ENCODE measurements at regions not wholly inside any gene's neighbourhood (a gene's known extent, or its start where the extent isn't known, plus 50 kb on each side); places are given as distances from the start of the nearest gene placed in this dataset.
"Not testable (repeated sequence)": the region's sequence is repeated elsewhere in the genome, so short reads cannot be mapped to it uniquely, and the experiment has no call there.

DNA sequence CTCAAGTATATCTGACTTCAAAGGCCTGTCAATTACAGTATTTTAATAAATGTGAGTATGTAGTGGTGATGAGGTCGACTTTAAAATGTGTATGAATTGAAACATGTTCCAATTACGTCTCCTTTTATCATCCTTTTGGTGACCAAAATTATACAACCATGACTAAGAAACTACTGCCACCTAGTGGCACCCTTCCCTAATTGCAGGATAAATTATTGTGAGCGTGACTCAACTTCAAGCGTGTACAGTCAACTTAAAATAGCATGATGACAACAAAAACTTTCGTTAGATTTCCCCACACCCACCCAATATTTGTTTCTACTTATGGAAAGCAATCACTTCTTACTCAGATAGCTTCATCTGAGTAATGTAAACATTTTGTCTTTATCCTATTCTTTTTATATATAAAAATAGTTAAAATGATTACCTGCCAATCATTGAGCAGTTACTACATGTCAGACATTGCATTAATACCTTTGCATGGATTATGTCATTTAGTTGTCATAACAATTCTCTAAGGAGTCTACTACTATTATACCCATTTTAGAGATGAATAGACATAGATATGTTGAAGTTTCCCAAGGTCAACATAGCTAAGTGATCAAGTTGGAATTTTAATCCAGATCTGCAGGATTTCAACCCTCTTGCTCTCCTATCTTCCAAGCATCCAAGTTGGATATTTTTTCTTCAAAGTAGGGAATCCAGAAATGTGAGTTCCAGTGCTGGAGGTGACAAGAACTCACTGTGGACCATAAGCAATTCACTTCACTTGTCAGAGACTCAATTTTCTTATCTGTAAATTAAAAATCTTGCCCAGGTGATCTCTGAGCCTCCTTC, 106.0 kb downstream of the MEX3B start:
- no peak for DNase-seq (ENCODE audit: low spot score)

DNA sequence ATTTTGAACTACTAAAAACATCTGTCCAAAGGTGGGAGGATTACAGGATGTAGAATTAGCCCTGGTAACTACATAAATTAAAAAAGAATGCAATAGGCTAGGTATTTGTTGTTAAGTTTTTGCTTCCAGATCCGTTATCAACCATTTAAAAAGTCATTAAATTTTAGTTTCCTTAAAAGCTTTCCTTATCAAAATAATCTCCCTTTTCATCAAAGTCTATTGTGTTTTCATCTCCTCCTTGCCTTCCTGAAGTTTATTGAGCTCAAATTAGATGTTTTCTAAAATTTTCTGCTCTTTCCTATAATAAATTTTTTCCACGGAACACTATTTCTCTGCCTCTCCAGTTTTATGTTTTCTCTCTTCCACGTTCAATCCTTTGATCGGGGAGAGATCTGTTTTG, 108.6 kb downstream of the MEX3B start:
- no peak for DNase-seq (ENCODE audit: low spot score)

DNA sequence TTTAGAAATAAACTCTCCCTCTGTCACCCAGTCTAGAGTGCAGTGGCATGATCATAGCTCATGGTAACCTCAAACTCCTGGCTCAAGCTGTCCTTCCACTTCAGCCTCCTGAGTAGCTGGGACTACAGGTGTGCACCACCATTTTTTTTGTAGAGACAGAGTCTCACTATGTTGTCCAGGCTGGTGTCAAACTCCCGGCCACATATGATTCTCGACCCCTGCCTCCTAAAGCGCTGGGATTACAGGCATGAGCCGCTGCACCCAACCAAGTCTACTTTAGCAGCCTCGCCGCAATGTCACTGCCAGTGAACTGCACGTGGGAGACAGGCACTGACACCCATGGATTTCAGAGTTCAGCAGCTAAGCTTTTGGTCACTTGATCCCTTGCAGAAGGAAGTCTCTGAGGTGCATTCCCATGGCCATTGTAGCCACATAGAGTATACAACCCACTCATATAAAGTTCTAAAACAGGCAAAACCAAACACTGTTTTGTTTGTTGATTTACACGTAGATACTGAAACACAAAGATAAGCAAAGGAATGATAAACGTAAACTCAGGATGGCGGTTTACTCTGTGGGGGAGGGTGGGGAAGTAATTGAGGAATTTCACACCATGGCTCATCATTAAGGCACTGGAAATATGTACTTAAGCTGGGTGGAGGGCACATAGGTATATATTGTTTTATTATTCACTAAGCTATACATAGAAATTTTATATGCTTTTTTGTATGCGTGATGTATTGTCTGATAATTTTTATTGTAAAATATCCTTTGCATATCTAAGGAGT, 115.0 kb downstream of the MEX3B start:
- DNase-seq (ENCODE audit: low spot score), result no peak

GRCh38 chr15:81929557-81929956, 116.3 kb downstream of the MEX3B start:
- no peak for DNase-seq (ENCODE audit: low spot score)

GRCh38 chr15:81926981-81927380, 118.8 kb downstream of the MEX3B start:
- no peak for DNase-seq (ENCODE audit: low spot score)

- DNase-seq (ENCODE audit: low spot score), result no peak
Observed at GRCh38 chr15:81924729-81925128, 121.1 kb downstream of the MEX3B start.

DNA sequence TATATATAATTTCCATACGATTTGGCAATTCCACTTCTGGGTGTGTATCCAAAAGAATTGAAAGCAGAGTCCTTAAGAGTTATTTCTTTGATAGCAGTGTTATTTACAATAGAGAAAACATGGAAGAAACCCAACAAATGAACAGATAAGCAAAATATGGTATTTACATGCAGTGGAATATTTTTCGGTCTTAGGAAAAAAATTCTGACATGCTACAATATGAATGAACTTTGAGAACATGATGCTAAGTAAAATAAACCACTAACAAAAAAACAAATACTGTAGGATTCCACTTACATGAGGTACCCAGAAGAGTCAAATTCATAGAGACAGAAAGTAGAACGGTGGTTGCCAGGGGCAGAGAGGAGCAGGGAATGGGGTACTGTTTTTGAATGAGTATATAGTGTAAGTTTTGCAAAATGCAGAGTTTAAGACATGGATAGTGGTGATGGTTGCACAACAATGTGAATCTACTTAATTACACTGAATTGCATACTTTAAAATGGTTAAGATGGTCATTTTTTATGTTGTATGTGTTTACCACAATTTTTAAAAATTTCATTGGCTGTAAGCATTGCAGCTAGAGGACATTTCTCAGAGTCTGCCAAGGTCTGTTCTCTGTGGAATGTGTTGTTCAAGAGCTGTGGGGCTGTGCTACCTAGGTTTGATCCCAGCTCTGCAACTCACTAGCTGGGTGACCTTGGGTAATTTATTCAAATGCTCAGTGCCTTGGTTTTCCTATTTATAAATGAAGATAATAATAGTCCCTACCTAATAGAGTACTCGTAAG, 122.1 kb downstream of the MEX3B start:
- no peak for DNase-seq (ENCODE audit: low spot score)

GRCh38 chr15:81922143-81922542, 123.7 kb downstream of the MEX3B start:
- no peak for DNase-seq (ENCODE audit: low spot score)

GRCh38 chr15:81921163-81921562, 124.7 kb downstream of the MEX3B start:
- DNase-seq (ENCODE audit: low spot score), result no peak

GRCh38 chr15:81918767-81919166, 127.1 kb downstream of the MEX3B start:
- DNase-seq (ENCODE audit: low spot score), result not testable (repeated sequence)

- DNase-seq (ENCODE audit: low spot score), result no peak
Observed at GRCh38 chr15:81916451-81916850, 129.4 kb downstream of the MEX3B start.

DNA sequence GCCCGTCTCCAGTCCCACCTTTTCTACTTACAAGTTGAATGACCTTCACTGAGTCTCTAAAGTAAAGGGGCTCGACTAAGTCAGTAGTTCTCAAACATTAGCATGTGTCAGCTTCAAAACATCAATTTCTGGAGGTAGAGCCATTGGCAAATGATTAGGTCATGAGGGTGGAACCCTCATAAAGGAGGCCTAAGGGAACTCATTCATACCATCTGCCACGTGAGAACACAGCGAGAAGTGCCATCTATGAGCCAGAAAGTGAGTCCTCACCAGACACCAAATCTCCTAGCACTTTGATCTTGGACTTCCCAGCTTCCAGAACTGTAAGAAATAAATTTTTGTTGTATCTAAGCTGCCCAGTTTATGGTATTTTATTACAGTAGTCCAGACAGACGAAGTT, 129.8 kb downstream of the MEX3B start:
- no peak for DNase-seq (ENCODE audit: low spot score)

GRCh38 chr15:81914734-81915256, 131.0 kb downstream of the MEX3B start:
- DNase-seq (ENCODE audit: low spot score), result no peak

DNA sequence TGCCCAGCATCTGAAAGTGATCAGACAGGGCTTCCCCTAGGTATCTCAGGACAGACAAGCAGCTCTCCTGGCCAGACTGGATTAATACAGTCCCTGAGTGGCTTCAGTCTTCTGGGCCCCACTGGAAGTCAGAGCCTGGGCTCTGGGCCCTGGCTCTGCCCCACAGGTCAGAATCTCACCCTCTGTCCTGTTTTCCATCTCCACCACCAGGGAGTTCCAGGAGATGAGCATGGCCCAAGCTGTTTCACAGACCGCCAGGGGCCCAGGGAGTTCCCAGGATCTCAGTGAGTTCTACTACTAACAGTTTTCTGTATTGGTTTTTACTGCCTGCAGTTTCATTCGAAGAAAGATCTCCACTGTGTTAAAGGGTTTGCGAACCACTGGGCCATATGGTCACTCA, 131.5 kb downstream of the MEX3B start:
- no peak for DNase-seq (ENCODE audit: low spot score)

- DNase-seq (ENCODE audit: low spot score), result no peak
Observed at GRCh38 chr15:81911022-81911971, 134.5 kb downstream of the MEX3B start.

DNA sequence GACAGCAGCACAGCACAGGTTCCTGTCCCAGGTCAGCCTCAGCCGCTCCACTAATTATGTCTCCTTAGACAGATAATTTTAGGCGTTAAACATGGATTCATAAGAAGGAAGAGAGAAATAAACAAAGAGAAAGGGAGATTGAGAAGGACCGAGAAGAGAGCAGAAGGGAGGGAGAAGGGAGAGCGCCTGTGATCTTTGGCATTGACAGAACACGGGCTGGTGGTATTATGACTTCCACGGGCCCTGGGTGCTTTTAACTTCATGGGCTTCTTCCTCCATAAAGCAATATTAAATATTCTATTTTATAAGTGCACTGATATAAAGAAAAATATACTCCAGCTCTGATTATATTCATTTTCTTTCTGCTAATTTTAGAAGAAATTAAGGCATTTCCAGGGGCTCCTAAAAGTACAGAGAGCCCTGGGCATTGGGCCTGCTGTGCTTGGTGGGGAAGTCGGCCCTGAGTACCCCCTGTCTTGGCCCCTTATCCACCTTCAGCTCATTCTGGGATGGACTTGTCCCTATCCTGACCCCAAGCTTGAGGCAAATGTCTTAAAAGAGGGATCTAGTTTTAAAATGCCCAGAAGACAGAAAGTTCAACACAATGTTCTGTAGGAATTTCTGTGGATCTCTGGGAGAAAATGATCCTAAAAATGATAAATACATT, 135.3 kb downstream of the MEX3B start:
- DNase-seq (ENCODE audit: low spot score), result no peak

GRCh38 chr15:81909011-81909358, 136.8 kb downstream of the MEX3B start:
- DNase-seq (ENCODE audit: low spot score), result no peak

DNA sequence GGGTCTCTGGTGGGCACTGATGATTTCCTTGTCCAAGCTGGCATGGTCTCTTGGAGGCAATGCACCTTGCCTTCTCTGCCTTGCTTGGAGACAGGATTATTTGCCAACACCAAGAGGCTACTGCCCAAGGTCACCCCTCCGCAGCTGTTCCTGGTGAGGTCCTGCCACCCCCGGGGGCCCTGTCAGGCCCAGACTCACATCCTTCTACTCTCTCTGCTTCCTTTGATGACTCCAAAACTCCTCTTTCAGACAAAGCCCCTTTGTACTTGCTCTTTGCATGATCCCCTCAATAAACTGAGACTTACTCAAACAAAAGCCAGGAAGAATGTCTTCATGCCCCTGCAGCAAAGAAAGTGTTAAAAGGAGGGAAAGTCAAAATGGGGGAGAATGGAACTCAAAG, 137.7 kb downstream of the MEX3B start:
- no peak for DNase-seq (ENCODE audit: low spot score)

- DNase-seq (ENCODE audit: low spot score), result no peak
Observed at GRCh38 chr15:81907521-81907920, 138.3 kb downstream of the MEX3B start.

GRCh38 chr15:81905889-81906288, 139.9 kb downstream of the MEX3B start:
- no peak for DNase-seq (ENCODE audit: low spot score)

DNA sequence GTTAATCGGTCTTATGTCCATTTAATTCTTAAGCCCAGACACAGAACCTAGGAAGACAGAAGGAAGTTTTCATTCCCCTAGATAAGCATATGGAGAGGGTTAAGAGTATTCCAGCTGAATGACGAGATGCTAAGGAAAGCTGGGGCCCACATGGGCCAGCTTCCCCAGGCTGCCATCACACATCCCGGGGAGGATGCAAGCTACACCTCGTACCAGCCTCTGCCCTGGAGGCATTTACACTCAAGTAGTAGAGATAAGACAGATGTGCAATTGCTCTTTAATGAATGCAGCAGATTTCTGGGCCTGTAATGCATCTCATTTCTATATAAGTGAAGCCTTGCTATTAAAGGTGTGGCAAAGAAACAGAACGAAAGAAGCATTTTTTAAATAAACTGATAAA, 144.5 kb downstream of the MEX3B start:
- DNase-seq (ENCODE audit: low spot score), result no peak

All from SW480 (cell line).